ENCODE measurements at regions not wholly inside any gene's neighbourhood (a gene's known extent, or its start where the extent isn't known, plus 50 kb on each side); places are given as distances from the start of the nearest gene placed in this dataset.
"Not testable (repeated sequence)": the region's sequence is repeated elsewhere in the genome, so short reads cannot be mapped to it uniquely, and the experiment has no call there.

- Histone ChIP-seq H3K4me1 (ENCODE audit: control insufficient read depth, insufficient read depth, low read length) (no peaks in the 10 kb centered on the region), H3K36me3 (ENCODE audit: control insufficient read depth, insufficient read depth, low read length) (no peaks in the 10 kb centered on the region)
Observed at GRCh38 chr3:86420990-86421739, 569.8 kb downstream of the VGLL3 start.

DNA sequence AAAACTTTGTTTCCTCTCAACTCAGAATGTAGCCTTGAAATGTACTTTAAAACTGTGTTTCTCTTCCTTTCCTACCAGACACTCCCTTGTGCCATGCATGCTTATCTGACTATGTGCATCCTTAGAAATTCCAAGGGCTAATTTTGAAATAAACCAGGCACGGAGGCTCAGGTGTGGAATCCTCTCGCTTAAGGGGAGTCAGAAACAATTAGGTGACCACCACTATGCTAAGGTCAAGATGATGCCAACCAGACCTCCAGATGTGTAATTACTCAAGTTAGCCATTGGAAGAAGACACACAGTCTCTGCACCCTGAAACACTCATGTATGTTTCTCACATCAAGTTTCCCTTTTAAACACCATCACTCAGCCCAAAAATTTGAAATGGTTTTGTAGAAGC, 572.1 kb downstream of the VGLL3 start:
- Histone ChIP-seq H3K4me1 (ENCODE audit: control insufficient read depth, insufficient read depth, low read length) (no peaks in the 10 kb centered on the region), H3K27me3 (ENCODE audit: control insufficient read depth, insufficient read depth, low read length) (no peaks in the 10 kb centered on the region), H3K36me3 (ENCODE audit: control insufficient read depth, insufficient read depth, low read length) (no peaks in the 10 kb centered on the region), H3K9me3 (ENCODE audit: control insufficient read depth, insufficient read depth, low read length) (no peaks in the 10 kb centered on the region), H3K4me3 (ENCODE audit: low read depth, low read length) (no peak overlapping the region), H3K27ac (ENCODE audit: low read depth, low read length) (no peak overlapping the region)
- DNase-seq (ENCODE audit: low read depth in 4 of 6, low spot score in 6 of 6), result no peak
- WGBS (ENCODE audit: insufficient coverage), result 100% methylated on average over 2 of the region's 2 CpGs

More at GRCh38 chr3:86420990-86421739, 569.8 kb downstream of the VGLL3 start:
- H3K4me3 ChIP-seq (ENCODE audit: low read depth, low read length), result no peak overlapping the region
- H3K9me3 ChIP-seq (ENCODE audit: control insufficient read depth, insufficient read depth, low read length), result peaks cover 2% of the 10 kb centered on the region
- no peaks in the 10 kb centered on the region for H3K27me3 ChIP-seq (ENCODE audit: control insufficient read depth, insufficient read depth, low read length)
- WGBS (ENCODE audit: insufficient coverage), result 93% methylated on average over 21 of the region's 24 CpGs
- H3K27ac ChIP-seq (ENCODE audit: low read depth, low read length), result no peak overlapping the region
- DNase-seq (ENCODE audit: low read depth in 4 of 6, low spot score in 6 of 6), result no peak

DNA sequence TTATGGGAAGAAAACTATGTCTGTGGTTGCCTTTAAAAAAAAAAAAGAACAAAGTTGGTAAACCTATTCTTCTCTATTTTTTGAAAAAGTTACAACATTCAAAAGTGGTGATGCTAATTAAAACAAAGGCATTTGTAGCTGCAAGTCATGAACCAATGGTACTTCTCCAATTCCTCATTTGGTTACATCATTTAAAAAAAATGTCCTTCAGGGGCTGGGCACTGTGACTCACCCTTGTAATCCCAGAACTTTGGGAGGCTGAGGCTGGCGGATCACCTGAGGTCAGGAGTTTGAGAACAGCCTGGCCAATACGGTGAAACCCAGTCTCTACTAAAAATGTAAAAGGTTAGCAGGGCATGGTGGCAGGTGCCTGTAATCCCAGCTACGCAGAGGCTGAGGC, 574.6 kb downstream of the VGLL3 start:
- H3K4me3 ChIP-seq (ENCODE audit: low read depth, low read length), result no peak overlapping the region
- H3K27me3 ChIP-seq (ENCODE audit: control insufficient read depth, insufficient read depth, low read length), result no peaks in the 10 kb centered on the region
- no peaks in the 10 kb centered on the region for H3K4me1 ChIP-seq (ENCODE audit: control insufficient read depth, insufficient read depth, low read length)
- no peaks in the 10 kb centered on the region for H3K9me3 ChIP-seq (ENCODE audit: control insufficient read depth, insufficient read depth, low read length)
- no peak for DNase-seq (ENCODE audit: low read depth in 4 of 6, low spot score in 6 of 6)
- no peaks in the 10 kb centered on the region for H3K36me3 ChIP-seq (ENCODE audit: control insufficient read depth, insufficient read depth, low read length)
- no peak overlapping the region for H3K27ac ChIP-seq (ENCODE audit: low read depth, low read length)
- WGBS (ENCODE audit: insufficient coverage), result 85% methylated on average over 3 of the region's 3 CpGs

GRCh38 chr3:86413645-86414044, 577.3 kb downstream of the VGLL3 start:
- DNase-seq (ENCODE audit: low read depth in 4 of 6, low spot score in 6 of 6), result no peak
- no peak overlapping the region for H3K27ac ChIP-seq (ENCODE audit: low read depth, low read length)
- H3K4me3 ChIP-seq (ENCODE audit: low read depth, low read length), result no peak overlapping the region
- no peaks in the 10 kb centered on the region for H3K36me3 ChIP-seq (ENCODE audit: control insufficient read depth, insufficient read depth, low read length)
- no CpG with 5 or more reads among the region's 2 CpGs for WGBS (ENCODE audit: insufficient coverage)
- no peaks in the 10 kb centered on the region for H3K27me3 ChIP-seq (ENCODE audit: control insufficient read depth, insufficient read depth, low read length)
- H3K9me3 ChIP-seq (ENCODE audit: control insufficient read depth, insufficient read depth, low read length), result no peaks in the 10 kb centered on the region
- no peaks in the 10 kb centered on the region for H3K4me1 ChIP-seq (ENCODE audit: control insufficient read depth, insufficient read depth, low read length)

DNA sequence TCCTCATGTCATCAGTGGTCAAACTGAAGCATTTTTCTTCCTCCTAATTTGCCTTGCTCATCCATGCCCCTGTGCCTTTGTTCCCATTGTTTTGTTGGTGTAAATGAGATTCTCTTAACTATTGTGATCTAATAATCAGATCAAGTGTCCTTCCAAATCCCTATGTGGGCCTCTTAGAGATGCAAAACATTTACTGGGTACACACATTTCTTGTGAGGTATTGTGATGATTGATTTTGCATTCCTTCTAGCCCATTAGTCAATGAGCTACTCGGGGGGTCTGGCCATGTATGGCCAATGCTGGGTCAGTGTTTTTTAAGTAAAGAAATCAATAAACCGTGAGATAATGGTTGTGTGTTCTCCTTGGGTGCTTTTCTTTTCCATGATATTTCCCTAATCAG, 580.4 kb downstream of the VGLL3 start:
- no CpG with 5 or more reads among the region's 2 CpGs for WGBS (ENCODE audit: insufficient coverage)
- no peak for DNase-seq (ENCODE audit: low read depth in 4 of 6, low spot score in 6 of 6)

GRCh38 chr3:86389759-86390158, 601.2 kb downstream of the VGLL3 start:
- not testable (repeated sequence) for H3K36me3 ChIP-seq (ENCODE audit: control insufficient read depth, insufficient read depth, low read length); H3K27me3 ChIP-seq (ENCODE audit: control insufficient read depth, insufficient read depth, low read length); H3K4me1 ChIP-seq (ENCODE audit: control insufficient read depth, insufficient read depth, low read length); H3K27ac ChIP-seq (ENCODE audit: low read depth, low read length); DNase-seq (ENCODE audit: low read depth in 4 of 6, low spot score in 6 of 6); H3K9me3 ChIP-seq (ENCODE audit: control insufficient read depth, insufficient read depth, low read length); H3K4me3 ChIP-seq (ENCODE audit: low read depth, low read length)
- 69% methylated on average over 3 of the region's 5 CpGs for WGBS (ENCODE audit: insufficient coverage)

More for the DNA sequence above, 580.4 kb downstream of the VGLL3 start:
- no peaks in the 10 kb centered on the region for H3K4me1 ChIP-seq (ENCODE audit: control insufficient read depth, insufficient read depth, low read length)
- H3K27me3 ChIP-seq (ENCODE audit: control insufficient read depth, insufficient read depth, low read length), result no peaks in the 10 kb centered on the region
- H3K4me3 ChIP-seq (ENCODE audit: low read depth, low read length), result no peak overlapping the region
- H3K9me3 ChIP-seq (ENCODE audit: control insufficient read depth, insufficient read depth, low read length), result no peaks in the 10 kb centered on the region
- no peak overlapping the region for H3K27ac ChIP-seq (ENCODE audit: low read depth, low read length)
- no peaks in the 10 kb centered on the region for H3K36me3 ChIP-seq (ENCODE audit: control insufficient read depth, insufficient read depth, low read length)

- no peak for DNase-seq (ENCODE audit: low read depth in 4 of 6, low spot score in 6 of 6)
- Histone ChIP-seq H3K27me3 (ENCODE audit: control insufficient read depth, insufficient read depth, low read length) (no peaks in the 10 kb centered on the region), H3K4me1 (ENCODE audit: control insufficient read depth, insufficient read depth, low read length) (no peaks in the 10 kb centered on the region), H3K9me3 (ENCODE audit: control insufficient read depth, insufficient read depth, low read length) (no peaks in the 10 kb centered on the region), H3K27ac (ENCODE audit: low read depth, low read length) (no peak overlapping the region), H3K36me3 (ENCODE audit: control insufficient read depth, insufficient read depth, low read length) (no peaks in the 10 kb centered on the region), H3K4me3 (ENCODE audit: low read depth, low read length) (no peak overlapping the region)
- 46% methylated on average over 2 of the region's 4 CpGs for WGBS (ENCODE audit: insufficient coverage)
Observed at GRCh38 chr3:86388820-86389219, 602.1 kb downstream of the VGLL3 start.

GRCh38 chr3:86382556-86382955, 608.4 kb downstream of the VGLL3 start:
- WGBS (ENCODE audit: insufficient coverage), result no CpG with 5 or more reads among the region's 3 CpGs
- Histone ChIP-seq H3K9me3 (ENCODE audit: control insufficient read depth, insufficient read depth, low read length) (no peaks in the 10 kb centered on the region), H3K4me1 (ENCODE audit: control insufficient read depth, insufficient read depth, low read length) (no peaks in the 10 kb centered on the region), H3K36me3 (ENCODE audit: control insufficient read depth, insufficient read depth, low read length) (no peaks in the 10 kb centered on the region), H3K4me3 (ENCODE audit: low read depth, low read length) (no peak overlapping the region), H3K27ac (ENCODE audit: low read depth, low read length) (no peak overlapping the region), H3K27me3 (ENCODE audit: control insufficient read depth, insufficient read depth, low read length) (no peaks in the 10 kb centered on the region)
- no peak for DNase-seq (ENCODE audit: low read depth in 4 of 6, low spot score in 6 of 6)

DNA sequence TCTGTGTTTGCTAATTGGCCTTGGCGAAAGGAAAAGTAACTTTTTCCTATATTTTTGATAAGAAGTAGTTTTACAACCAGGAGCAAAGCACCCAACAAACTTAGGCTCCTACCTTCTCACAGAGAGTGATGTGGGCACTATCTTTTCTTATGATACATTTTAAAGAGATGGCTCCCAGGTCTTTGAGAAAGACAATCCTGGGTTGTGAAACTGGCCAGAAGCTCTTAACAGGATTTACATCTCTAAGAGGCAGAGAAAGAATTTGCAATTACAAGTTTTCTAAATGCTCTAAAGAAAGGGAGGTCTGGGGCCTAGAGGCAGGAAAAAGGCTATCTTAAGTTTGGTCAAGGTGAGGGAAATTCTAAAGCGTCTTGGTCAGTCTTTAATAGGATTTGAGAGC, 609.7 kb downstream of the VGLL3 start:
- no CpG with 5 or more reads among the region's 2 CpGs for WGBS (ENCODE audit: insufficient coverage)
- no peak overlapping the region for H3K27ac ChIP-seq (ENCODE audit: low read depth, low read length)
- no peaks in the 10 kb centered on the region for H3K9me3 ChIP-seq (ENCODE audit: control insufficient read depth, insufficient read depth, low read length)
- DNase-seq (ENCODE audit: low read depth in 4 of 6, low spot score in 6 of 6), result no peak
- no peaks in the 10 kb centered on the region for H3K36me3 ChIP-seq (ENCODE audit: control insufficient read depth, insufficient read depth, low read length)
- H3K4me1 ChIP-seq (ENCODE audit: control insufficient read depth, insufficient read depth, low read length), result no peaks in the 10 kb centered on the region
- no peak overlapping the region for H3K4me3 ChIP-seq (ENCODE audit: low read depth, low read length)
- no peaks in the 10 kb centered on the region for H3K27me3 ChIP-seq (ENCODE audit: control insufficient read depth, insufficient read depth, low read length)

DNA sequence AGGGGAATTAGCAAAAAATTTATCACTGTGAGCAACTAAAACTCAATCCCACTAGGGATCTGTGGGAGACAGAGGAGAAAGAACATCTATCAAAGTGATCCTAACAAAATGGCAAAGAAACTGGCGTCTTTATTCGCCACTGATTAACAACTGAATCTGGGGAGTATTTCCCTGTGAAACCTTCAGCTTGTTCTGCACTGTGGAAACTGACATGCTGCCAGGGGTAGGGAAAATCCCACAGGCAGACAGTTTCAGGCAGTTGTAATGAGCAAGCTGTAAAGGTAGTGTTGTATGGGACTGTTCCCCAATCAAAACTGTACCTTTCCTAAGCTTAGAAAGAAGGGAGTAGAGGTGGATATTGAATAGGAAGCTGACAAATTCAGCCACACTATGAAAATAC, 611.7 kb downstream of the VGLL3 start:
- 20% methylated on average over 1 of the region's 2 CpGs for WGBS (ENCODE audit: insufficient coverage)
- Histone ChIP-seq H3K27ac (ENCODE audit: low read depth, low read length) (no peak overlapping the region), H3K27me3 (ENCODE audit: control insufficient read depth, insufficient read depth, low read length) (no peaks in the 10 kb centered on the region)

More for the DNA sequence above, 611.7 kb downstream of the VGLL3 start:
- H3K36me3 ChIP-seq (ENCODE audit: control insufficient read depth, insufficient read depth, low read length), result no peaks in the 10 kb centered on the region
- peak overlapping the region; percentile 9 for H3K4me3 ChIP-seq (ENCODE audit: low read depth, low read length)
- H3K4me1 ChIP-seq (ENCODE audit: control insufficient read depth, insufficient read depth, low read length), result no peaks in the 10 kb centered on the region
- DNase-seq (ENCODE audit: low read depth in 4 of 6, low spot score in 6 of 6), result peak in 3 of 6 donors; percentile 9 to 62 (median 30)
- no peaks in the 10 kb centered on the region for H3K9me3 ChIP-seq (ENCODE audit: control insufficient read depth, insufficient read depth, low read length)
